G401 (cell line): ENCODE measurements at regions not wholly inside any gene's neighbourhood (a gene's known extent, or its start where the extent isn't known, plus 50 kb on each side); places are given as distances from the start of the nearest gene placed in this dataset.
"Not testable (repeated sequence)": the region's sequence is repeated elsewhere in the genome, so short reads cannot be mapped to it uniquely, and the experiment has no call there.

Source experiments
- DNase-seq: peaks from one replicate; pipeline ENCODE4 v3.0.0-alpha.2; 2015; ENCODE audit warnings: low spot score
- in situ Hi-C: cut with HindIII; loops from 2 replicates; pipeline ENCODE4 v1.10.0; 2016; ENCODE audit warnings: low sequenced_read_pairs, mixed read lengths

DNA sequence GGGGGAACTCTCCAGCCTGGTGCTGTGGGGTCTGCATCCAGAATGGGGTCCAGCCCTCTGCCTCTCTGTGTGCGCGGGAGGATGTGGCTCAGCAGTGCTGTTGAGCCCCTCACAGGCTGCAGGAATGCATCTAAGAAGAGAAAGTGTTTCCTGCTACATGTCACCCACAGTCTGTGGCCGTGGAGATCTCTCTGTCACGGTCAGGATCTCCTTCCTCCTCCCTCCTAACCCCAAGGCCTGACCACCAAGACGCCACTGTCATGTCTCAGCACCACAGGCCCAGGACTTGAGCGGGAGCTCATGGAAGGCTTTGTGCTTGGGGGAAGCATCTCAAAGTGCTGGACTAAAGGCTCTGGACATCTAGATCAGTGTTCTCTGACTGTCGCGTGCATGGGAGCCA is 90.1 kb downstream of the SREK1 start:
- DNase-seq = no peak
- in situ Hi-C loops = no loop called here

DNA sequence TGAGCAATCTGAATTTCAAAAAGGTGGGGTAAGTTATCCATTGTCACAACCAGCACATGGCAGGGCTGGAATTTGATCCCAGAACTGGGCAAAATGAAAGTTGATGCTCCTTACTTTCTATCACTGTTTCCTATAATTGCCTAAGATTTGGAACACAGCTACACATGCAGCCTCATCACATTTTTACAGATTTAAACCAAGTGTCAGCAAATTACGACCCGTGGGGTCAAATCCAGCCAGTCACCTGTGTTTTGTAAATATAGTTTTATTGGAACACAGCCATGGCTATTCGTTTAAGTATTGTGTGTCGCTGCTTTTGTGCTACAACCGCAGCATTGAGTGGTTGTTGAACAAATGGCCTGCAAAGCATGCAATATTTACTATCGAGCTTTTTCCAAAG is 94.3 kb downstream of the SREK1 start:
- DNase-seq = no peak
- in situ Hi-C loops = no loop called here

DNA sequence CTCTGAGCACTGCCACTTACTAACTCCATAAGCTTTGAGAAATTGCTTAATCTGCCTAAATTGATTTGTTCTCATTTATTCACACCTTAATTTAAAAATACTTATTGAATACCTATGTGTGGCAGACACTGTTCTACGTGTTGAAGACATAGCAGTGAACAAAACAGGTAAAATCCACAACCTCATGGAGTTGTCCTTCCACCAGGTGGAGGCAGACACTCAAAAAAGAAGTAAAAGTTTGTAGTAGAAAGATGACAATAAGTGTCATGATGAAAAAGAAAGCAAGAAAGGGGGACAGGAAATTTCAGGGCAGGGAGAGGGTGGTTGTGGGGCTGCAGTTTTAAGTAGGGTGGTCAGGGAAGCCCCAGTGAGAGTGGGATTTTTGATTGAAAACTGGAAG is 94.9 kb downstream of the SREK1 start:
- in situ Hi-C loops = no loop called here
- DNase-seq = no peak

DNA sequence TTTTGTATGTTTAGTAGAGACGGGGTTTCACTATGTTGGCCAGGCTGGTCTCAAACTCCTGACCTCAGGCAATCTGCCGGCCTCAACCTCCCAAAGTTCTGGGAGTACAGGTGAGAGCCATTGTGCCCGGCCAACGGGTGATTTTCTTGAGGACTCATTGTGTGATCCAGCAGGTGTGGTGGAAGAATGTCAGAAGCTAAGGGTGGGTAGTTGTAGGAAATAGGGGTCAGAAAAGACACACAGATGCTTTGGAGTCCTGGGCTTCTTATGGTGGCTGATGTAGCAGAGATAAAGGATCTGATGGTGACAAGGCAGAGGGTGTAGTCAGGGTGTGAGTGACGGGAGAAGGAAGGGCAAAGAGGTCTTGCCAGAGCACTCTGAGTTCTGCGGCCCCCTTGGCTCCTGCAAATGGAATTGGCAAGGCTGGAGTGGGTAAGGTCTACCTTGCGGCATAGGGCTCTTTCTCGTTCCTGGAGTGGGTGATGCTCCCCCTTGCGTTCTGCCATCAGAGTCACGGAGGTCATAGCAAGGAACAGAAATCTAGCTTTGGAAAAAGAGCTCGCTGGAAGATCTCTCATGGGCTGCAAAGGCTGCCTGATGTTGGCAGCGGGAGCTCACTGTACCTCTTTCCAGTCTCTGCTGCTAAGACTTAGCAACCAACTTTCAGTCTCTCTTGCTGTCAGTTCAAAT is 97.2 kb downstream of the SREK1 start:
- DNase-seq = no peak
- in situ Hi-C loops = no loop called here

DNA sequence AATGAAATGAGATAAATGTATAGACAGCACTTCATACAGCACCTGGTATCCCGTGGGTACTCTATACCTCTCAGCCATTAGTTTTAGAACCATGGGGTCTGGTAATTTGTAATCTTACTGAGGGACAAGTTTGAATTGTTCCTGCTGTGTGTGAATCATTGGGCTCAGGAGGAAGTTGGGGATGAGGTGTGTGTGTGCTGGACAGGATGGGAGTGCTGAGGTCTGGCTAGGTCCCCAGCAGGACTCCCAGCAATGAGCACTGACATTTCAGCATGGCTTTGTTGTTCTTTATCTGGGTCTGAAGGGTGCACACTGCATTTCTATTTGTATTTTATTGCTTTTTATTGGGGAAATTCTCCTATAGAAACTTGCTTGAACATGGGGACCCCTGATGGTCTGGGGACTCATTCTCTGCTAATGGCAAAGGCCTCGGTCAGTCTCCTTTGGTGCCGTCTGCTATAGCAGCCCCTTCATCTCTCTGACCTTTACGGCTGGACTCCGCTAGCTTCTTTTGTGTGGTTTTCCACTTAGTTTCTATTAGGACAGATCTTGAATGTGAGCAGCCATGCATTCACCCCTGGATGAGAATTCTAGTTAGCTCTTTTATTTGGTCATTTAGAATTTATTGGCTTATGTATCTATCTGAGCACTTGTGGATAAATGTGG is 98.1 kb downstream of the SREK1 start:
- in situ Hi-C loops = no loop called here

DNA sequence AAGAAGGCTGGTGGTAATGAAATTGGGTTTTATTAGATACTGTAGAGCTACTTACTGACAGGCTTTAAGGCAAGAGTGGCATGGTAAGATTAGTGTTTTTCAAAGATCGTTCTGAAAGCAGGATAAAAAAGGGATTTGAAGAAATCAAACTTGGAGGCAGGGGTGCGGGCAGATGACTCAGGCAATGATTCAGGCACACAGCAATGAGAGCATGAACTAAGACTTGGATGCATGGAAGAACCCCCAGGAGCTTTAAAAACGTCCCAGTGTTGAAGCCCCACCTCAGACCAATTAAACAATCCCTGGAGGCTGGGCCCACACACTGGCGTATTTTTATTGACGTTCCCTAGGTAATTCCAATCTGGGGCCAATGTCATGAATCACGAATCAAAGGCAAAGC is 102.5 kb downstream of the SREK1 start:
- in situ Hi-C loops = no loop called here
- DNase-seq = no peak

More for the DNA sequence above, 98.1 kb downstream of the SREK1 start:
- DNase-seq = no peak

DNA sequence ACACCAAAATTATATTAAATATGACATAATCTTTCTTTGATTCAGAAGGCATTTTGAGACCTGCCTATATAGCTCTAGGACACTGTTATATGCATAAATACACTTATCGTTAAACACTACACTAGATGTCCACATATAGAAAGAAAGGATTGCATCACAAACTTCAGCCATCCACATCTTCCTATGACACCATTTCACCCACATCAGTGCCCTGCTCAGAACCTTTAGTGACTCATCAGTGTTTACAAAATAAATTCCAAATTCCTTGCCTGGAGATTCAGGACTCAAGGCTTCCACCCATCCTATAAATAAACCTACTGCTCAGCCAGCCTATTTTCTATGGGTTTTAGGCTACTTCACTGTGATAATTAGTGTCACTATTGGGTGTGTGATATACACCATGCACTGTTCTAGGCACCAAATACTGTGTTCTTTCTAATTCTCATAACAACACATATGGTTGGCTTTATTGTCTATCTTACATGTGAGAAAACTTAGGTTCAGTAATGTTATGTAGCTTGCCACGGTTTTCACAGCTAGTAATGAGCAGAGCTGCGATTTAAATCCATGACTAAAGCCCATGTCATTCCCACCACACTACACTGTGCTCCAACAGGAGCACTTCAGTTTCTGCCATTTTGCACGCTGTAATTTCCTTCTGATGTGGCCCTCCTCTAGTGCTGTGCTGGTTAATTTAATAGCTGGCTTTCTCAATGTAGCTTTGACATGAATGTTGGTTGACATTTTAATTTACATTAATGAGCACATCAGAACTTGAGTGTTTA is 103.3 kb downstream of the SREK1 start:
- no peak for DNase-seq
- in situ Hi-C loops = no loop called here

DNA sequence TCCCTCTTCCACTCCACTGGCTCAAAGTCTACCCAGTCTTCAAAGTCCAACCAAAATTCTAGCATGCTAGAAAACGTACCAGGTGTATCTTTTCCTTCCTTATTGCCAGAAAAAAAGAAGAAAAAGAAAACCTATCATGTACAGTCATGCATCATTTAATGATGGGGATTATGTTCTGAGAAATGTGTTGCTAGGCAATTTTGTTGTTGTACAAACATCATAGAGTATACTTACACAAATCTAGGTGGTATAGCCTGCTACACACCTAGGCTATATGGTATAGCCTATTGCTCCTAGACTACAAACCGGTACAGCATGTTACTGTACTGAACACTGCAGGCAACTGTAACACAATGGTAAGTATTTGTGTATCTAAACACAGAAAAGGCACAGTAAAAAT is 104.8 kb downstream of the SREK1 start:
- in situ Hi-C loops = no loop called here
- no peak for DNase-seq

DNA sequence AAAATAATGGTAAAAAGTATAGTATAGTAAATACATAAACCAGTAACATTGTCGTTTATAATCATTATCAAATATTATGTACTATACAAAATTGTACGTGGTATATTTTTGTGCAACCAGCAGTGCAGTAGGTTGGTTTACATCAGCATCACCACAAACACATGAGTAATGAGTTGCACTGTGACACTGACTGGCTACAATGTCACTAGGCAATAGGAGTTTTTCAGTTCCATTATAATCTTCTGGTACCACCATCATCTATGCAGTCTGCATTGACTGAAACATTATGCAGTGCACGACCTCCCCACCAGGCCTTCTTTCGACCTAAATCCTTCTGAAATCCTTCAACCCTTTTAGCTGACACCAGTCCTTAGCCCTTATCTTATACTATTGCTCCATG is 105.8 kb downstream of the SREK1 start:
- no peak for DNase-seq
- in situ Hi-C loops = no loop called here

DNA sequence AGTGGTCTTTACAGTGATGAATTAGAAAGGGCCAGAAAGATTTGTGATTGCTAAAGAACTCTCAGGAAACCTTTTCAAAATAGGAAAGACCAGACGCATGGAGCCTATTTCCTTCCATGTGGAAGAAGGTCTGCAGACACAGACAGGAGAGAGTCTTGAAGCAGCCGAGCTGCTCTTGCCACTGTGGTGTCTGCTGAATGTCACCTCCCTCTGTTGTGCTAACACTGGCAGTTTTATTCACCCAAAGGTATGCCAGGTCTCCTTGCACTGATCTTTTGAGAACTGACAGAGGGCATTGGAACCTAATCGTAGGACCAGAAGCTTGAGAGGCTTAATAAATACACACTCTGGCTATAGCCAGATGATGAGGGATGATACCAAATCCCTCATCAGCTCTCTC is 108.7 kb downstream of the SREK1 start:
- no peak for DNase-seq
- in situ Hi-C loops = no loop called here

DNA sequence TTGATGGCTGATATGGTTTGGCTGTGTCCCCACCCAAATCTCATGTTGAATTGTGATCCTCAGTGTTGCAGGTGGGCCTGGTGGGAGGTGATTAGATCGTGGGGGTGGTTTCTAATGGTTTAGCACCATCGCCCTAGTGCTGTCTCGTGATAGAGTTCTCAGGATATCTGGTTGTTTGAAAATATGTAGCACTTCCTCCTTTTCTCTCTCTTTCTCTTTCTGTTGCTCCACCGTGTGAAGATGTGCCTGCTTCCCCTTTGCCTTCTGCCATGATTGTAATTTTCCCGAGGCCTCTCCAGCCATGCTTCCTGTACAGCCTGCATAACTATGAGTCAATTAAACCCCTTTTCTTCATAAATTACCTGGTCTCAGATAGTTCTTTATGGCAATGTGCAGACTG is 111.6 kb downstream of the SREK1 start:
- DNase-seq = no peak
- in situ Hi-C loops = no loop called here

DNA sequence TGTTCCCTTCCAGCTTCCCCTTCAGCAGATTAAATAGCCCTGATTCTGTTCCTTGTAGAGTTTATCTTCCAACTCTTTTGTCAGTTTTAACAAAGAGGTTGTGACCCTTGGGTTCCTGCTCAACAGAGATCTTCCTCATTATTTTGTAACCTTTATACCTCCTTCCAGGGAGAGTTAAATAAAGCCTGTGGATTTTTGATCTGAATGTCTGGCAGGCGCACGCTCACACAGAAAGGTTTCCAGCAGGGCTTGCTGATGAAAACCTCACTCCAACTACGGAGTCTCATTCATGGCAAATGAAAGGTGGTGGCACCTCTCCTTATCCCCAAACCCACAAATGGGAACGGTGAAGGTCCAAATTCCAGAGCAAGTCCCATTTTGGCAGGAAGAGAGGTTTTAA is 129.0 kb downstream of the SREK1 start:
- no peak for DNase-seq
- in situ Hi-C loops = no loop called here

DNA sequence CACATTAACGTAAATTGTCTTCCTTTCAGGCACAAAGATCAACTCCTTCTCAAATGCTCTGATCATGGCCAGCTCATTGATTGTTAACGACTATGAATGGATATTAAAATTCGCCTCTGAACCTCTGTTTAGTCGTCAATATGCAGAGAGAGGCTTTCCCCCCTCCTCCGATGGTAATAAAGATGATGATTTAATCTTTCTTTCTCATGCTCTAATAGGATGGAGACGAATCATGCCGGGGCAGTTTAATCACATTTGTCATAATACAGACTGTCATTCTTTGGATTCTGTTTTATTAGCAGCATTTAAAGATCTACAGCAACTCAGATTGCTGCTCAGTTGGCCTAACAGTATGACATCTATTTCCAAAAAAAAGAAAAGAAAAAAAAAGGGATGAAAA is 132.9 kb downstream of the SREK1 start:
- in situ Hi-C loops = no loop called here
- DNase-seq = no peak

DNA sequence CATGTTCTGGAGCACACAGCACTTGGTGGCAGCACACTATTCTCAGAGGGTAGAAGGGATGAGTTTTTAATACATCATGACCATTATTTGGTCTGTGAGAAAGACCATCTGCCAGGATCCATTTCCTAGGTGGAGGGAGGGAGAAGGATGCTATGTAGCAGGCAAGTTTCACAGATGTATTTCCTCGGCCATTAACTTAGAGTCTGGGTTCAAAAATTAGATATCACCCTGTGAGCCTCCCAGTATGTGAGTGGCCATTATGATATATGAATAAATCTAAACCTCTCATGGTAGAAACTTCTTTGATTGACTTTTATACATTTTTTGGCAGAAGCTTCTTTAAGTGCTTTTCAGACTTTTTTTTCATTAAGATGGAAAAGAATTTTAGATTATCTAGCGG is 133.9 kb downstream of the SREK1 start:
- in situ Hi-C loops = no loop called here
- DNase-seq = no peak

DNA sequence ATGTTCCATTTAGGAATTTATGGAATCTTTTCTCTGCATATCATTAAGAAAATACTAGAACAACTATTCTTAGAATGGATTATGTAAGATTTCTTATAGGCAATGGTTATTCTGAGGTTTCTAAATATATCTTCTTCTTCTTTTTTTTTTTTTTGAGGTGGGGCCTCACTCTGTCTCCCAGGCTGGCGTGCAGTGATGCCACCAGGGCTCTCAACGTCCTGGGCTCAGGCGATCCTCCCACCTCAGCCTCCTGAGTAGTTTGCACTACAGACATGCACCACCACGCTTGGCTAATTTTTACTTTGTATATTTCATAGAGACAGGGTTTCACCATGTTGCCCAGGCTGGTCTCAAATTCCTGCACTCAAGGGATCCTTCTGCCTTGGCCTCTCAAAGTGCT is 137.2 kb downstream of the SREK1 start:
- in situ Hi-C loops = no loop called here
- no peak for DNase-seq

DNA sequence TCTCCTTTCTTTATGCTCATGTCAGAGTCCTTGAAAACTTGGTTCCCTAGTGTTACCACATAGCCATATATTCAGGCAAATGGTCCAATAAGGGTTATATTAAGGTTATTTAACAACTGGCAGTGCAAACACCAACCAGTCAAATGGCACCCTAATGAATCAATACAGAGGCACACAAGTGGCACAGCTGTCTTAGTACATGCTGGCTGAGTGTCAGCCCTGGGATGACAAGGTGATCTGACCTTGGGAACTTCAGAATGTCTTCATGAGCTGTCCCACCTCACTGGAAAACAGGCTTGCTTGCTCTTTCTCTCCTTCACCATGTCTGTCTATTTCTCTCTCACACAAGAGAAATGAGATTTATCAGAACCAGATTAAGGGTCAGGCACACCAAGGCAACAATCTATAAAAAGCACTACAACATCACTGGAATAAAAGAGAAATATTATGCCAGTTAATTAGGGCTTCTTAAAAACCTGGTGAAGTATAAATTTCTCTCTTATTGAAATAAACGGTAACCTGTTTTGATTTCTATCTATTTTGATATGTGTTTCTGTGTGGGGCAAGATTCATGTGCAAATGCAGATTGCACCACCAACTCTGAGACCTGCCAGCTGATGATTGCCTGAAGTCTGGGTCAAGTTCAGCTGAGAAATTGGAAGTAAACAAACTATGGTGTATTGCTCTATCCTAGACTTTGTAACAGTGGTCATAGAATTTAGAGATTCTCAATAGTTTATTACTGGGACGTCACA is 140.7 kb downstream of the SREK1 start:
- no peak for DNase-seq

DNA sequence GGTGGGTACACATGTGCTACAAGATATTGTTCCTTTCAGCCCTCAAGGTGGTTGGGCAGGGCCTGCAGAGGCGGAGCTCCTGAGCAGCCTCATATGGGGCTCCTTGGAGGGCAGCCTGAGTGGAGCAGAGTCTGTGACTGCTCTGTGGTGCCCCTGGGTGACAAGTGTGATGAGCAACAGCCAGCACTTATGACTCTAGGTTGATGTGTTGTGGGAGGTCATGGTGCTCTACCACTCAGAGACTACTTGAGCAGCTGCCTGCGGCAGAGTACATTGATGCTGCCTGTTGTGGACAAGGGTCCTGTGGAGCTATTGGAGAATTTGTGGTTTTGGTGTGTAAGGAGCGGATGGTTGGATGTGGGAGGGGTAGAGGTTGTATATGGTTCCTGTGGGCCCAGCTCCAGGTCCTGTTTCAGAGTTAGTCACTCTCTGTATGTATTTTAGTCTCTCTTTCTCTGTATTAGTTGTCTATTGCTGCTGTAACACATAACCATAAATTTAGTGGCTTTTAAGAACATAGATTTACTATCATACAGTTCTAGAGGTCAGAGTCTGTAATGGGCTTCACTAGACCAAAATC is 141.3 kb downstream of the SREK1 start:
- no peak for DNase-seq
- in situ Hi-C loops = no loop called here

More for the DNA sequence above, 140.7 kb downstream of the SREK1 start:
- in situ Hi-C loops = no loop called here

DNA sequence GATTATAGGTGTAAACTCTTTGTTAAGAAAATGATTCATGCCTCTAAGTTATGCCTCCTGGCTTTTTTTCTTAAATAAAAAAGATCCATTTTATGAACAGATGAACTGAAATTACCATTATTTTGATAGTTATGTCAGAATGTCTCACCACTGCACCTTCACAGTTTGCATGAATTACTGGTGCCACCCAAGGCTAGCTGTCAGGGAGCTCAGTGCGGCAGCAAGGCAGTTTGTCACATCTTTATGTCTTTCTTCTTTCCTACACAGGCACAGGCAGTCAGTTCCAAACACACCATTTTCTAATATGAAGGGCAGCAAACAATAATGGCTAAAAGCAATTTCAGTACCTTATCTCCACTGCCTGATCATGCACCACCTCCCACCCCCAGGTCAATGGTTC is 147.7 kb downstream of the SREK1 start:
- DNase-seq = no peak
- in situ Hi-C loops = no loop called here

DNA sequence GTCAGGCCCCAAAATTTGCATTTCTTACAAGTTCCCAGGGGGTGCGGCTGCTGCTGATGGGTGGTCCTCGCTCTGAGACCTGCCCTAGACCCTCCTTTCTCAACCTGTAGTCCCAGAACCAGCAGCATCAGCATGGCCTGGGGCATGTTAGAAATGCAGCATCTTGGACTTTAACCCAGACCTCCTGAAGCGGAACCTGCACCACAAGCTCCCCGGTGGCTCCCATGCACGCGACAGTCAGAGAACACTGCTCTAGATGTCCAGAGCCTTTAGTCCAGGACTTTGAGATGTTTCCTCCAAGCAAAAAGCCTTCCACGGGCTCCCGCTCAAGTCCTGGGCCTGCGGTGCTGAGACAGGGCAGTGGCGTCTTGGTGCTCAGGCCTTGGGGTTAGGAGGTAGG is 149.8 kb downstream of the SREK1 start:
- DNase-seq, in situ Hi-C loops: not testable (repeated sequence)
